ENCODE measurements at regions not wholly inside any gene's neighbourhood (a gene's known extent, or its start where the extent isn't known, plus 50 kb on each side); places are given as distances from the start of the nearest gene placed in this dataset.

DNA sequence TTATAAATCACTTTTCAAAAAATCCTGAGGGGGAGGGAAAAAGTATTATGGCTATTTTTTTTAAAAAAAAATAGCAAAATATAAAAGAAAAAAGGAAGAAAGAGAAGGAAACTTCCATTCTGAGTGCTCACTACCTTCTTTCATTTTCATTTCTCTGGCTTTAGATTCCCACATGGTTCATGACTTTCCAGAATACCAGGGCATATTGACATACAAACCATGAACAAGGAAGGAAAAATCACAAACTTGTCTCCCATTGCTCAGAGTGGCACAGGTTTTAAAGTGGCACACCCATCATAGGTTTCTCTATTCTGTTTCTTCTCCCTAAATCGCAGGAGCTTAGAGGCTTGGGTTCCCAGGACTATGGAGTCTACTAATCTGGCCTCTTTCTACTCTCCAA is 136.3 kb upstream of the CXXC4 start:
- TF ChIP-seq CHD1 (IDR thresholded peaks at IDR 0.05; ENCODE audit: low read depth, low read length) (no peak), SAP30 (IDR thresholded peaks at IDR 0.05; ENCODE audit: insufficient read depth, insufficient replicate concordance, low read length) (no peak), POU5F1 (IDR thresholded peaks at IDR 0.05; ENCODE audit: low read depth, low read length) (no peak), EP300 (IDR thresholded peaks at IDR 0.05; ENCODE audit: borderline replicate concordance in 1 of 2, low read depth in 2 of 2, low read length in 2 of 2) (no peak), SP1 (IDR thresholded peaks at IDR 0.05; ENCODE audit: low read depth, low read length) (no peak), SRF (IDR thresholded peaks at IDR 0.05; ENCODE audit: low read depth, low read length) (no peak), HDAC6 (IDR thresholded peaks at IDR 0.05; ENCODE audit: low read depth, low read length) (no peak)
- TF ChIP-seq, protein P1, sequence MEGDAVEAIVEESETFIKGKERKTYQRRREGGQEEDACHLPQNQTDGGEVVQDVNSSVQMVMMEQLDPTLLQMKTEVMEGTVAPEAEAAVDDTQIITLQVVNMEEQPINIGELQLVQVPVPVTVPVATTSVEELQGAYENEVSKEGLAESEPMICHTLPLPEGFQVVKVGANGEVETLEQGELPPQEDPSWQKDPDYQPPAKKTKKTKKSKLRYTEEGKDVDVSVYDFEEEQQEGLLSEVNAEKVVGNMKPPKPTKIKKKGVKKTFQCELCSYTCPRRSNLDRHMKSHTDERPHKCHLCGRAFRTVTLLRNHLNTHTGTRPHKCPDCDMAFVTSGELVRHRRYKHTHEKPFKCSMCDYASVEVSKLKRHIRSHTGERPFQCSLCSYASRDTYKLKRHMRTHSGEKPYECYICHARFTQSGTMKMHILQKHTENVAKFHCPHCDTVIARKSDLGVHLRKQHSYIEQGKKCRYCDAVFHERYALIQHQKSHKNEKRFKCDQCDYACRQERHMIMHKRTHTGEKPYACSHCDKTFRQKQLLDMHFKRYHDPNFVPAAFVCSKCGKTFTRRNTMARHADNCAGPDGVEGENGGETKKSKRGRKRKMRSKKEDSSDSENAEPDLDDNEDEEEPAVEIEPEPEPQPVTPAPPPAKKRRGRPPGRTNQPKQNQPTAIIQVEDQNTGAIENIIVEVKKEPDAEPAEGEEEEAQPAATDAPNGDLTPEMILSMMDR (IDR thresholded peaks at IDR 0.05; ENCODE audit: control extremely low read depth in 1 of 3, insufficient read depth in 1 of 3, low read depth in 1 of 3, low read length in 3 of 3) = no peak

All from H1 (cell line).